Gastrocnemius medialis (tissue), 4 donors: ENCODE measurements at regions not wholly inside any gene's neighbourhood (a gene's known extent, or its start where the extent isn't known, plus 50 kb on each side); places are given as distances from the start of the nearest gene placed in this dataset.

Experiments
- ATAC-seq, 2 donors: fragments of 150-250 bp; one replicate each; pipeline ENCODE4 v1.9.1; 2016
- DNase-seq, 2 donors: peaks; one replicate each; pipeline ENCODE4 v3.0.0-alpha.2; 2019
- H3K27ac ChIP-seq, 4 donors: fragments of 200-600 bp; sonication (generic); 1 replicate in 1 of 4; 2 replicates in 3 of 4; pipeline ENCODE4 v1.5.1; 2016 to 2018; ENCODE audit warnings: mild to moderate bottlenecking in 2 of 4, moderate library complexity in 1 of 4
- H3K27me3 ChIP-seq, 3 donors: fragments of 200-600 bp; sonication (generic) in 2 of 3; 1 replicate in 1 of 3; 2 replicates in 2 of 3; pipeline versions ENCODE4 v1.5.1 to v1.6.0; 2016 to 2019; ENCODE audit warnings: mild to moderate bottlenecking in 1 of 3, moderate library complexity in 1 of 3
- H3K36me3 ChIP-seq, 2 donors: fragments of 200-600 bp; sonication (generic) in 1 of 2; one replicate each; pipeline ENCODE4 v1.5.1; 2017 to 2018
- H3K4me1 ChIP-seq, 2 donors: fragments of 200-600 bp; sonication (generic) in 1 of 2; one replicate each; pipeline ENCODE4 v1.5.1; 2016 to 2017; ENCODE audit warnings: mild to moderate bottlenecking in 2 of 2
- H3K4me3 ChIP-seq, 4 donors: fragments of 200-600 bp; sonication (generic) in 3 of 4; 1 replicate in 1 of 4; 2 replicates in 3 of 4; pipeline ENCODE4 v1.5.1; 2016 to 2019; ENCODE audit warnings: mild to moderate bottlenecking in 2 of 4
- H3K9me3 ChIP-seq, 3 donors: fragments of 200-600 bp; sonication (generic) in 2 of 3; 1 replicate in 1 of 3; 2 replicates in 2 of 3; pipeline ENCODE4 v1.5.1; 2016 to 2019
- CTCF ChIP-seq, 5 experiments: fragments of 450-650 bp in 3 of 5; fragments of 200-600 bp in 2 of 5; sonication (generic) in 2 of 5; IDR thresholded peaks in 4 of 5; conservative IDR thresholded peaks in 1 of 5; 1 replicate in 4 of 5; 2 replicates in 1 of 5; pipeline ENCODE4 v1.5.1; 2016 to 2019; ENCODE audit warnings: antibody characterized with exemption in 5 of 5, mild to moderate bottlenecking in 3 of 5, moderate library complexity in 3 of 5
- POLR2A ChIP-seq, 2 donors: fragments of 450-650 bp; IDR thresholded peaks; one replicate each; pipeline ENCODE4 v1.6.1; 2017; ENCODE audit warnings: antibody characterized with exemption in 2 of 2, mild to moderate bottlenecking in 2 of 2, moderate library complexity in 2 of 2
- in situ Hi-C, 4 donors: fragments of 200-750 bp; cut with MboI; loops; one replicate each; pipeline versions ENCODE4 v1.15.0 to v1.8.0; 2017; ENCODE audit warnings: low sequenced_read_pairs in 4 of 4
- intact Hi-C: fragments of 100-400 bp; cut with DNase I; formaldehyde crosslinking; loops from one replicate; pipeline ENCODE4 v1.15.1; 2023; ENCODE audit warnings: low total_unique reads

- H3K27me3 ChIP-seq: no peaks in the 10 kb centered on the region
- ATAC-seq (no peak), DNase-seq (no peak)
- H3K4me1 ChIP-seq: no peaks in the 10 kb centered on the region
- no peaks in the 10 kb centered on the region for H3K9me3 ChIP-seq
- TF ChIP-seq POLR2A (IDR thresholded peaks at IDR 0.05): no peak
- TF ChIP-seq CTCF (IDR thresholded peaks at IDR 0.05 in 4 of 5, conservative IDR thresholded peaks at IDR 0.05 in 1 of 5): no peak
- intact Hi-C loops: no loop called here
- no peak overlapping the region for H3K27ac ChIP-seq
- in situ Hi-C loops: no loop called here
- no peak overlapping the region for H3K4me3 ChIP-seq
- no peaks in the 10 kb centered on the region for H3K36me3 ChIP-seq
These were observed 895.6 kb downstream of the SLC6A15 start for GRCh38 chr12:84016956-84017355.

GRCh38 chr12:83997423-83997822 is 915.2 kb downstream of the SLC6A15 start:
- DNase-seq: no peak
- no peak overlapping the region for H3K4me3 ChIP-seq
- ATAC-seq: no peak
- in situ Hi-C loops: no loop called here
- no peak overlapping the region for H3K27ac ChIP-seq
- no peaks in the 10 kb centered on the region for H3K4me1 ChIP-seq
- TF ChIP-seq POLR2A (IDR thresholded peaks at IDR 0.05) (no peak), CTCF (IDR thresholded peaks at IDR 0.05 in 4 of 5, conservative IDR thresholded peaks at IDR 0.05 in 1 of 5) (no peak)
- H3K9me3 ChIP-seq: no peaks in the 10 kb centered on the region
- no peaks in the 10 kb centered on the region for H3K36me3 ChIP-seq
- H3K27me3 ChIP-seq: no peaks in the 10 kb centered on the region
- intact Hi-C loops: no loop called here

- intact Hi-C loops (no loop called here), in situ Hi-C loops (no loop called here)
- ATAC-seq (no peak), DNase-seq (no peak)
- no peak overlapping the region for H3K27ac ChIP-seq
- H3K27me3 ChIP-seq: no peaks in the 10 kb centered on the region
- H3K4me1 ChIP-seq: no peaks in the 10 kb centered on the region
- H3K36me3 ChIP-seq: no peaks in the 10 kb centered on the region
- no peak overlapping the region for H3K4me3 ChIP-seq
- TF ChIP-seq POLR2A (IDR thresholded peaks at IDR 0.05) (no peak), CTCF (IDR thresholded peaks at IDR 0.05 in 4 of 5, conservative IDR thresholded peaks at IDR 0.05 in 1 of 5) (no peak)
- H3K9me3 ChIP-seq: no peaks in the 10 kb centered on the region
These were observed 915.9 kb downstream of the SLC6A15 start for GRCh38 chr12:83996671-83997070.

- Histone ChIP-seq H3K4me3 (no peak overlapping the region), H3K36me3 (no peaks in the 10 kb centered on the region), H3K4me1 (no peaks in the 10 kb centered on the region), H3K27ac (no peak overlapping the region), H3K27me3 (no peaks in the 10 kb centered on the region), H3K9me3 (no peaks in the 10 kb centered on the region)
- intact Hi-C loops: no loop called here
- DNase-seq (no peak), ATAC-seq (no peak)
- TF ChIP-seq POLR2A (IDR thresholded peaks at IDR 0.05): no peak
- in situ Hi-C loops: no loop called here
These were observed 927.5 kb downstream of the SLC6A15 start for GRCh38 chr12:83985084-83985483.

GRCh38 chr12:83980398-83980797 is 932.2 kb downstream of the SLC6A15 start:
- Histone ChIP-seq H3K4me3 (no peak overlapping the region), H3K36me3 (no peaks in the 10 kb centered on the region), H3K4me1 (no peaks in the 10 kb centered on the region), H3K27ac (no peak overlapping the region), H3K9me3 (no peaks in the 10 kb centered on the region), H3K27me3 (no peaks in the 10 kb centered on the region)
- DNase-seq: no peak
- intact Hi-C loops (no loop called here), in situ Hi-C loops (no loop called here)
- TF ChIP-seq POLR2A (IDR thresholded peaks at IDR 0.05) (no peak), CTCF (IDR thresholded peaks at IDR 0.05 in 4 of 5, conservative IDR thresholded peaks at IDR 0.05 in 1 of 5) (no peak)
- ATAC-seq: no peak
